ENCODE measurements at regions not wholly inside any gene's neighbourhood (a gene's known extent, or its start where the extent isn't known, plus 50 kb on each side); places are given as distances from the start of the nearest gene placed in this dataset.

DNA sequence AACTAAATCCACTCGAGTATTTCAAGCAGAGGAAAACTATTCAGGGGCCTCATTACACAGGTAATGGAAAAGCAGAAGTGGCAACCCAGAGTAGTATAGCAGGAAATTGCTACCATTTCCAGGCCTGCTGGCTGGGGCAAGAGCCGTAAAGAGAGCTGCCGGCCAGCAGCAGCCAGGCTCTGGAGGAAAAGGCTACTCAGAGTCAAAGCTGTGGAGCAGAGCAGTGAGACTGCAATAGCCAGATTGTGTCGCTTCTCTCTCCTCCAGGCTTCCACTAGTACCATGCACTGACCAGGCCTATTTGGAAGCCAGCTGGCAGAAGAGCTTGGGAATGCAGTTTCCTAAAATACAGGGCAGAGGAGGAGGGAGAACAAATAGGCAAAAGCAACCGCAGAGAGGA is 155.5 kb downstream of the OMA1 start:
- Histone ChIP-seq H3K27me3 (ENCODE audit: control insufficient read depth in 5 of 5, insufficient read depth in 4 of 5, low read length in 5 of 5) (no peaks in the 10 kb centered on the region), H3K27ac (ENCODE audit: low read depth, low read length) (no peak overlapping the region), H3K36me3 (ENCODE audit: control insufficient read depth in 5 of 5, insufficient read depth in 5 of 5, low read length in 5 of 5) (no peaks in the 10 kb centered on the region), H3K9ac (ENCODE audit: low read length in 5 of 5) (no peak overlapping the region), H3K4me3 (ENCODE audit: low read depth in 1 of 5, low read length in 5 of 5) (no peak overlapping the region), H3K9me3 (ENCODE audit: control insufficient read depth in 5 of 5, low read length in 5 of 5) (no peaks in the 10 kb centered on the region), H3K4me1 (ENCODE audit: control insufficient read depth in 5 of 5, insufficient read depth in 5 of 5, low read length in 5 of 5) (peaks cover 0 to 7% (median 4%) of the 10 kb centered on the region in 5 donors)

DNA sequence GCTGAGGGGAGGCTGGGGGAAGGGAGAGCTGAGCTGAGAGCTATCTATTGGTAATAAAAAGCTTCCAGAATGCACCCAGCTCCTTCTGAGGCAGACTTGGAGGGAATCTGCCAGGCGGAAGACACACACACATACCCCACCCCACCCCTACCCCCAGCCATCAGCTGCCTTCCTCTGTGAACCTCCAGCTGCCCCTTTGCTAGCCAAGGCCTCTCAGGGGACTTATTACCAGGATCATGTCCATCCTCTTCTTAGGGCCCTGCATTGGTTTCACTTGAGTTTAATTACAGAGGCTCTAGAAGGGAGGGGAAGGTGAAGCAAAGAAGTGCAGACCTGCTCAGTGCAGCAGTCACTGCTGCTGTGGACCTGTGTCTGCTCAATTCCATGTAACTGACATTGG is 156.4 kb downstream of the OMA1 start:
- Histone ChIP-seq H3K36me3 (ENCODE audit: control insufficient read depth in 5 of 5, insufficient read depth in 5 of 5, low read length in 5 of 5) (no peaks in the 10 kb centered on the region), H3K4me1 (ENCODE audit: control insufficient read depth in 5 of 5, insufficient read depth in 5 of 5, low read length in 5 of 5) (peaks cover 0 to 2% (median under 1%) of the 10 kb centered on the region in 5 donors), H3K27ac (ENCODE audit: low read depth, low read length) (no peak overlapping the region)

DNA sequence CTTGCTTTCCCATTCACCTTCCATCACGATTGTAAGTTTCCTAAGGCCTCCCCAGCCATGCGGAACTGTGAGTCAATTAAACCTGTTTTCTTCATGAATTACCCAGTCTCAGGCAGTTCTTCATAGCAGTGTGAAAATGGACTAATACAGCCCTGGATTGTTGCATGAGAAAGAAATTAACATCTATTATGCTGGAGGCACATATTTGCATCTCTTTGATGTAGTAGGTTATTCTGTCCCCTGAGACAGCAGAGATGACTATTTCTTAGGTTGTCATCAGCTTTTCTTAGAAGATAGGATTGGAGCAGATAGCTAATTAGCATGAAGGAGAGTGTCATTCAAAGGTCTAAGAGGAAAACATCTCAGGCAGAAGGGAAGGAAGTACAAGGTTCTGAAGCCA is 166.2 kb downstream of the OMA1 start:
- no peaks in the 10 kb centered on the region for H3K27me3 ChIP-seq (ENCODE audit: control insufficient read depth in 5 of 5, insufficient read depth in 4 of 5, low read length in 5 of 5)
- H3K9ac ChIP-seq (ENCODE audit: low read length in 5 of 5) = no peak overlapping the region
- no peak overlapping the region for H3K4me3 ChIP-seq (ENCODE audit: low read depth in 1 of 5, low read length in 5 of 5)
- H3K4me1 ChIP-seq (ENCODE audit: control insufficient read depth in 5 of 5, insufficient read depth in 5 of 5, low read length in 5 of 5) = no peaks in the 10 kb centered on the region
- H3K36me3 ChIP-seq (ENCODE audit: control insufficient read depth in 5 of 5, insufficient read depth in 5 of 5, low read length in 5 of 5) = no peaks in the 10 kb centered on the region
- H3K27ac ChIP-seq (ENCODE audit: low read depth, low read length) = no peak overlapping the region
- peaks cover 0 to 5% (median 0%) of the 10 kb centered on the region in 5 donors for H3K9me3 ChIP-seq (ENCODE audit: control insufficient read depth in 5 of 5, low read length in 5 of 5)

More for the DNA sequence above, 156.4 kb downstream of the OMA1 start:
- Histone ChIP-seq H3K9me3 (ENCODE audit: control insufficient read depth in 5 of 5, low read length in 5 of 5) (no peaks in the 10 kb centered on the region), H3K9ac (ENCODE audit: low read length in 5 of 5) (no peak overlapping the region), H3K4me3 (ENCODE audit: low read depth in 1 of 5, low read length in 5 of 5) (no peak overlapping the region), H3K27me3 (ENCODE audit: control insufficient read depth in 5 of 5, insufficient read depth in 4 of 5, low read length in 5 of 5) (no peaks in the 10 kb centered on the region)

DNA sequence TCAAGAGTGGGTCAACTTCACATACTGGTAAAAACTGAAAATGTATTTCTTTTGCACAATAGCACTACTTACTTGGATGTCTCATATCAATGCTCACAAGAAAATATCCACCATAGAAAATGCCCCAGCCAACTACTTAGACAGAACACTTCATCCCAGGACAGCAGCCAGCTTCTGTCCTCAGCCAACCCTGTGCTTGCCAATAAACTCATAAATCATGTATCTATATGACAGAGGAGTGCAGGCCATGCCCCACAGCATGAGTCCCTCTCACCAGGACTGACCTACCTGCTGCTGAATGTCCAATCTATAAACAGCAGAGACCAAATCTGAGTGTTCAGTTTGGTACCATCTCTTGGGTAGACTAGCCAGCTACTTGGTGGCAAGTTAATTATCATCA is 179.3 kb downstream of the OMA1 start:
- Histone ChIP-seq H3K9me3 (ENCODE audit: control insufficient read depth in 5 of 5, low read length in 5 of 5) (peaks cover 0 to 5% (median 5%) of the 10 kb centered on the region in 5 donors), H3K4me1 (ENCODE audit: control insufficient read depth in 5 of 5, insufficient read depth in 5 of 5, low read length in 5 of 5) (no peaks in the 10 kb centered on the region), H3K27me3 (ENCODE audit: control insufficient read depth in 5 of 5, insufficient read depth in 4 of 5, low read length in 5 of 5) (no peaks in the 10 kb centered on the region), H3K4me3 (ENCODE audit: low read depth in 1 of 5, low read length in 5 of 5) (no peak overlapping the region), H3K27ac (ENCODE audit: low read depth, low read length) (no peak overlapping the region), H3K9ac (ENCODE audit: low read length in 5 of 5) (no peak overlapping the region), H3K36me3 (ENCODE audit: control insufficient read depth in 5 of 5, insufficient read depth in 5 of 5, low read length in 5 of 5) (no peaks in the 10 kb centered on the region)

DNA sequence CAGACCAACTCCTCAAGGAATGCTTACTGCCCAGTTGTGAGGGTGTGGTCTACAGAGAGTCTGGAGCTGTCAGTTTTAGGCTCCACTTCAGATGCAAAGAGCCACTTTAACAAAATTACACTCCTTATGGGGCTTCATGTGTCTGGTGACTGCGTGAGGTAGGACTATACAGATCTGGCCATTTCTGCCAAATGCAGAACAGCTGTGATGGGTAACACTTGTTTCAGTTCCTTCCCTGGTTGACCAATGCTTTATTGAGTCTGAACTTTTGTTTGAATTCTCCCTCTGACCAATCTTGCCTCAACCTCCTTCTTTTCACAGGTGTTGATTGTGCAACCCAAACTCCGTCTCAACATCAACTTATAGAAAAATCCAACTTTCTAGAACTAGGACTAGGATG is 181.2 kb downstream of the OMA1 start:
- Histone ChIP-seq H3K9ac (ENCODE audit: low read length in 5 of 5) (no peak overlapping the region), H3K36me3 (ENCODE audit: control insufficient read depth in 5 of 5, insufficient read depth in 5 of 5, low read length in 5 of 5) (no peaks in the 10 kb centered on the region), H3K27ac (ENCODE audit: low read depth, low read length) (no peak overlapping the region), H3K4me1 (ENCODE audit: control insufficient read depth in 5 of 5, insufficient read depth in 5 of 5, low read length in 5 of 5) (no peaks in the 10 kb centered on the region), H3K9me3 (ENCODE audit: control insufficient read depth in 5 of 5, low read length in 5 of 5) (no peaks in the 10 kb centered on the region), H3K27me3 (ENCODE audit: control insufficient read depth in 5 of 5, insufficient read depth in 4 of 5, low read length in 5 of 5) (no peaks in the 10 kb centered on the region), H3K4me3 (ENCODE audit: low read depth in 1 of 5, low read length in 5 of 5) (no peak overlapping the region)

DNA sequence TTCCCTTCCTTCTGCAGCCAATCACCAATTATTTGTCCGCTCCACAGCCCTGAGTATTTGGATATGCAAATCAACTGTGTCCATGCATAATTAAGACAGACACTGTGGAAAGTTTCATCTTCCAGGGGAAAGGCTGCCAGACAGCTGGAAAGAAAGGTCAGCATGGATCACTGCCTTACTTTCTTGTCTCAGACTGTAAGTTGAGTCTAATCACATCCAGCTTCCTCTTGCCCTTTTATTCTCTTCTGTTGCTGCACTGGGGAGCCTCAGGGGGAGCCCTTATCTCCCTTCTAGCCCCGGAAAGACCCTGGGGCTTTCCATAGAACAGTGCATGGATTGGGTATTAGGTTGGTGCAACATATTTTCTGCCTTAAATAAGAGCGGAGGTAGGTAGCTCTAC is 182.9 kb downstream of the OMA1 start:
- Histone ChIP-seq H3K4me3 (ENCODE audit: low read depth in 1 of 5, low read length in 5 of 5) (no peak overlapping the region), H3K9ac (ENCODE audit: low read length in 5 of 5) (no peak overlapping the region), H3K4me1 (ENCODE audit: control insufficient read depth in 5 of 5, insufficient read depth in 5 of 5, low read length in 5 of 5) (no peaks in the 10 kb centered on the region), H3K27me3 (ENCODE audit: control insufficient read depth in 5 of 5, insufficient read depth in 4 of 5, low read length in 5 of 5) (no peaks in the 10 kb centered on the region), H3K36me3 (ENCODE audit: control insufficient read depth in 5 of 5, insufficient read depth in 5 of 5, low read length in 5 of 5) (no peaks in the 10 kb centered on the region), H3K9me3 (ENCODE audit: control insufficient read depth in 5 of 5, low read length in 5 of 5) (no peaks in the 10 kb centered on the region), H3K27ac (ENCODE audit: low read depth, low read length) (no peak overlapping the region)

DNA sequence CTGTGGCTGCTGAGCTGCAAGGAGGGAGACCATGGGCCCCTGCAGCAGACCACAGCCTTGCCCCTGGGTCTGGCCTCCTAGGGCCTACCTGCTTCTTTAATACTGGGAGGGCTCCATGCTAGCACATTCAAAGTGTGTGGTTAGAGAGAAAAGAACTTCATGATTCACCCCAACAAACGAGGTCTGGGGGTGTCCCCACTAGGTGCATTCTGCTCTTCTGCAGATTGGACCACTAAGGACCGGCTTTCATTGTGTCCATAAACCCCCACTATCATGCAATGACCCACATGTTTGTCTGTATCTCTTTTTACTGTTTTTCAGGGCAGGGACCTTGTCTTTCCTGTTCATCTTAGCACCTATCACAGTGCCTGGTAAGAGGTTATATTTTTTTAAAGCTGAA is 185.4 kb downstream of the OMA1 start:
- Histone ChIP-seq H3K9ac (ENCODE audit: low read length in 5 of 5) (no peak overlapping the region), H3K36me3 (ENCODE audit: control insufficient read depth in 5 of 5, insufficient read depth in 5 of 5, low read length in 5 of 5) (no peaks in the 10 kb centered on the region), H3K27ac (ENCODE audit: low read depth, low read length) (no peak overlapping the region), H3K4me3 (ENCODE audit: low read depth in 1 of 5, low read length in 5 of 5) (no peak overlapping the region), H3K27me3 (ENCODE audit: control insufficient read depth in 5 of 5, insufficient read depth in 4 of 5, low read length in 5 of 5) (no peaks in the 10 kb centered on the region), H3K4me1 (ENCODE audit: control insufficient read depth in 5 of 5, insufficient read depth in 5 of 5, low read length in 5 of 5) (no peaks in the 10 kb centered on the region), H3K9me3 (ENCODE audit: control insufficient read depth in 5 of 5, low read length in 5 of 5) (no peaks in the 10 kb centered on the region)

DNA sequence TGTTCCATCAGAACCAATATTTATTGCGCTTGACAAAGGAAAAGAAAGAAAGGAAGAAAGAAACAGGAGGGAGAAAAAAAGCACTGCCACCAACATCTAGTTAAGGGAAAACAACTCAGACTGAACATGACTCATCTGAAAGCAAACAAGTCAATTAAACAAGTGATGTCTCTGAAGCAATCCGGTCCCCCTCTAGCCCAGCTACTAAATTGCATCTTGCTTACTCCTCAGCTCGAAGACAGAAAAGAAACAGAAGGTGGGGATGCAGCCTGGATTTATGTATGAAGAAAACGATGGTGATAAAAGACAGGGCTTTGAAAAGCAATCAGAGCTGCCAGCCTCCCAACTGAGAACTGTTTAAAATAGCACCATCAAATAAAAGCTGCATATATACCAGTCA is 188.2 kb downstream of the OMA1 start:
- Histone ChIP-seq H3K27me3 (ENCODE audit: control insufficient read depth in 5 of 5, insufficient read depth in 4 of 5, low read length in 5 of 5) (no peaks in the 10 kb centered on the region), H3K9ac (ENCODE audit: low read length in 5 of 5) (no peak overlapping the region), H3K36me3 (ENCODE audit: control insufficient read depth in 5 of 5, insufficient read depth in 5 of 5, low read length in 5 of 5) (no peaks in the 10 kb centered on the region), H3K4me1 (ENCODE audit: control insufficient read depth in 5 of 5, insufficient read depth in 5 of 5, low read length in 5 of 5) (no peaks in the 10 kb centered on the region), H3K9me3 (ENCODE audit: control insufficient read depth in 5 of 5, low read length in 5 of 5) (no peaks in the 10 kb centered on the region), H3K27ac (ENCODE audit: low read depth, low read length) (no peak overlapping the region), H3K4me3 (ENCODE audit: low read depth in 1 of 5, low read length in 5 of 5) (no peak overlapping the region)

DNA sequence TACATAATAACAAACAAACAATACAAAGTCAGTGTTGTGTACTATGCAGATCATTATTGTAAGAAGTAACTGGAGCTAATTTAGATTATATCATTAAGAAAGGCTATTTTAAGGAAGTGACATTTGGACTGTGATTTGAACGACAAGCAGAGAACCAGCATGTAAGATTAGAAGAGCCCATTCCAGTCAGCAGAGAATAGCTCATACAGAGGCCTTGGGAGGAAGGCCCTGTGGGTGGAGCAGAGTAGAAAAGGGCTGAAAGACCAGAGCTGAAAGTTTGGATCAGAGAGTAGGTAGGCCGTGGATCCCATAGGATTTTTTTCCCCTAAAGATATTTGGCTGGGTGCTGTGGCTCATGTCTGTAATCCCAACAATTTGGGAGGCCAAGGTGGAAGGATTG is 190.1 kb downstream of the OMA1 start:
- no peaks in the 10 kb centered on the region for H3K27me3 ChIP-seq (ENCODE audit: control insufficient read depth in 5 of 5, insufficient read depth in 4 of 5, low read length in 5 of 5)
- no peaks in the 10 kb centered on the region for H3K4me1 ChIP-seq (ENCODE audit: control insufficient read depth in 5 of 5, insufficient read depth in 5 of 5, low read length in 5 of 5)
- no peak overlapping the region for H3K27ac ChIP-seq (ENCODE audit: low read depth, low read length)
- H3K4me3 ChIP-seq (ENCODE audit: low read depth in 1 of 5, low read length in 5 of 5) = no peak overlapping the region
- no peaks in the 10 kb centered on the region for H3K36me3 ChIP-seq (ENCODE audit: control insufficient read depth in 5 of 5, insufficient read depth in 5 of 5, low read length in 5 of 5)
- no peaks in the 10 kb centered on the region for H3K9me3 ChIP-seq (ENCODE audit: control insufficient read depth in 5 of 5, low read length in 5 of 5)
- H3K9ac ChIP-seq (ENCODE audit: low read length in 5 of 5) = no peak overlapping the region

DNA sequence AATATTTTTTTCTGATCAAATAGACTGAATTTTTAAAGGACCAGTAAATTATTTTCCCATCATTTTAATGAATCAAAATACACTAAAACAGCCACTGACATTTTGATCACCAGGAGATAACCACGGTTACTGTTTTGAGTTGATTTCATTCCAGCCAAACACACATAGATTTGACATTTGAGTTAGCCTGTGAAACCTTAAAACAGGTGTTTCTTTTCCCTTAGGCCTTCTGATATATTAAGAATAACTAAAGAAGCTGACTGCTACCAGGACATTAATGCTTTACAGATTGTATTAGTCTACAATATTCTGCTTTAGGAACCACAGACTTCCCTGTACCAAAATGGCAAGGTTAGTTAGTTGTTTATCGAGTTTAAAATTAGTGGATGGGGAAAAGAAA is 193.4 kb downstream of the OMA1 start:
- no peak overlapping the region for H3K27ac ChIP-seq (ENCODE audit: low read depth, low read length)
- no peaks in the 10 kb centered on the region for H3K9me3 ChIP-seq (ENCODE audit: control insufficient read depth in 5 of 5, low read length in 5 of 5)
- H3K9ac ChIP-seq (ENCODE audit: low read length in 5 of 5) = no peak overlapping the region
- no peak overlapping the region for H3K4me3 ChIP-seq (ENCODE audit: low read depth in 1 of 5, low read length in 5 of 5)
- no peaks in the 10 kb centered on the region for H3K27me3 ChIP-seq (ENCODE audit: control insufficient read depth in 5 of 5, insufficient read depth in 4 of 5, low read length in 5 of 5)
- H3K36me3 ChIP-seq (ENCODE audit: control insufficient read depth in 5 of 5, insufficient read depth in 5 of 5, low read length in 5 of 5) = no peaks in the 10 kb centered on the region
- H3K4me1 ChIP-seq (ENCODE audit: control insufficient read depth in 5 of 5, insufficient read depth in 5 of 5, low read length in 5 of 5) = no peaks in the 10 kb centered on the region

DNA sequence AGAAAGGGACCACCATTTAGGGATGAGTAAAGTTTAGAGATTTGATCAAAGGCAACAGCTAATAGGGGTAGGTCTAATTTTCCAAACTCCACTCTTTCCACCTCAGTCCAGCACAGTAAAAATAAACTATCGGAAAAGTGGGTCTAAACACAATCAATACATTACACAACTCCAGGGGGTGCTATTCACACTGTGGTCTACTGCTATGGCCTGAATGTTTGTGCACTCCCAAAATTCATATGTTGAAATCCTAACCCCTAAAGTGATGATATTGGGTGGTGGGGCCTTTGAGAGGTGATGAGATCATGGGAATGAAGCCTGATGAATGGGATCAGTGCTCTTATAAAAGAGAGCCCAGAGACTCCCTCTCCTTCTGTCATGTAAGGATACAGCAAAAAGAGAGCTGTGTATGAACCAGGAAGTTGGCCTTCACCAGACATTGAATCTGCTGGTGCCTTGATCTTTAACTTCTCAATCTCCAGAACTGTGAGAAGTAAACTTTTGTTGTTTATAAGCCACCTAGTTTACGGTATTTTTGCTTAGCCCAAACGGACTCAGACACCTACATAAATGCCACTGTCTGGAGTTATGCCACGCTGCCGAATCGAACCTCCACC is 193.9 kb downstream of the OMA1 start:
- H3K27me3 ChIP-seq (ENCODE audit: control insufficient read depth in 5 of 5, insufficient read depth in 4 of 5, low read length in 5 of 5) = no peaks in the 10 kb centered on the region
- H3K9ac ChIP-seq (ENCODE audit: low read length in 5 of 5) = no peak overlapping the region
- no peaks in the 10 kb centered on the region for H3K9me3 ChIP-seq (ENCODE audit: control insufficient read depth in 5 of 5, low read length in 5 of 5)
- H3K4me3 ChIP-seq (ENCODE audit: low read depth in 1 of 5, low read length in 5 of 5) = no peak overlapping the region
- H3K27ac ChIP-seq (ENCODE audit: low read depth, low read length) = no peak overlapping the region
- H3K4me1 ChIP-seq (ENCODE audit: control insufficient read depth in 5 of 5, insufficient read depth in 5 of 5, low read length in 5 of 5) = no peaks in the 10 kb centered on the region
- no peaks in the 10 kb centered on the region for H3K36me3 ChIP-seq (ENCODE audit: control insufficient read depth in 5 of 5, insufficient read depth in 5 of 5, low read length in 5 of 5)

Measured in subcutaneous abdominal adipose tissue (tissue), 5 donors.